Trophoblast cell (in vitro differentiated cells and primary cell): ENCODE measurements at regions not wholly inside any gene's neighbourhood (a gene's known extent, or its start where the extent isn't known, plus 50 kb on each side); places are given as distances from the start of the nearest gene placed in this dataset.

ENCODE experiments used
- DNase-seq, 2 donors: peaks; one replicate each; pipeline ENCODE4 v3.0.0-alpha.2; 2016
- H2AFZ ChIP-seq: 2 replicates; pipeline ENCODE4 v1.6.1; 2013; ENCODE audit warnings: low read length, moderate library complexity, mild to moderate bottlenecking; ENCODE audit not compliant: insufficient read depth, poor library complexity
- H2AK5ac ChIP-seq: 2 replicates; pipeline ENCODE4 v1.6.1; 2013; ENCODE audit warnings: mild to moderate bottlenecking, low read length
- H2BK120ac ChIP-seq: 2 replicates; pipeline ENCODE4 v1.6.1; 2013; ENCODE audit warnings: low read length, mild to moderate bottlenecking, moderate library complexity; ENCODE audit not compliant: insufficient read depth, poor library complexity
- H2BK12ac ChIP-seq: 2 replicates; pipeline ENCODE4 v1.6.1; 2013; ENCODE audit warnings: mild to moderate bottlenecking, low read length, moderate library complexity
- H2BK5ac ChIP-seq: 2 replicates; pipeline ENCODE4 v1.6.1; 2013; ENCODE audit warnings: low read length, low read depth, moderate library complexity, mild to moderate bottlenecking; ENCODE audit not compliant: poor library complexity
- H3K14ac ChIP-seq: 2 replicates; pipeline ENCODE4 v1.6.1; 2013; ENCODE audit warnings: mild to moderate bottlenecking, low read length
- H3K18ac ChIP-seq: 2 replicates; pipeline ENCODE4 v1.6.1; 2013; ENCODE audit warnings: mild to moderate bottlenecking, low read length
- H3K23ac ChIP-seq: 2 replicates; pipeline ENCODE4 v1.6.1; 2013; ENCODE audit warnings: low read length
- H3K27ac ChIP-seq: 2 replicates; pipeline ENCODE4 v1.5.1; 2013; ENCODE audit warnings: low read depth, mild to moderate bottlenecking, inconsistent platforms, low read length, moderate library complexity
- H3K27me3 ChIP-seq: 2 replicates; pipeline ENCODE4 v1.6.1; 2013; ENCODE audit warnings: inconsistent platforms, mild to moderate bottlenecking, low read length, moderate library complexity; ENCODE audit not compliant: insufficient read depth
- H3K36me3 ChIP-seq, 2 experiments: 1 replicate in 1 of 2; 2 replicates in 1 of 2; pipeline ENCODE4 v1.6.1; 2013; ENCODE audit warnings: low read length in 2 of 2, mild to moderate bottlenecking in 2 of 2, moderate library complexity in 1 of 2; ENCODE audit not compliant: insufficient read depth in 2 of 2, control insufficient read depth in 1 of 2
- H3K4ac ChIP-seq: 2 replicates; pipeline ENCODE4 v1.6.1; 2013; ENCODE audit warnings: low read depth, mild to moderate bottlenecking, low read length, moderate library complexity
- H3K4me1 ChIP-seq, 2 experiments: 1 replicate in 1 of 2; 2 replicates in 1 of 2; pipeline ENCODE4 v1.6.1; 2013; ENCODE audit warnings: low read length in 2 of 2, mild to moderate bottlenecking in 2 of 2, moderate library complexity in 1 of 2; ENCODE audit not compliant: insufficient read depth in 2 of 2, control insufficient read depth in 1 of 2
- H3K4me2 ChIP-seq: 2 replicates; pipeline ENCODE4 v1.6.1; 2013; ENCODE audit warnings: inconsistent platforms, mild to moderate bottlenecking, low read length, moderate library complexity
- H3K4me3 ChIP-seq: 2 replicates; pipeline ENCODE4 v1.5.1; 2013; ENCODE audit warnings: mild to moderate bottlenecking, low read depth, low read length, inconsistent platforms
- H3K79me1 ChIP-seq: one replicate; pipeline ENCODE4 v1.6.1; 2013; ENCODE audit warnings: low read length
- H3K79me2 ChIP-seq: 2 replicates; pipeline ENCODE4 v1.6.1; 2013; ENCODE audit warnings: low read length, mild to moderate bottlenecking; ENCODE audit not compliant: control insufficient read depth, insufficient read depth, poor library complexity
- H3K9ac ChIP-seq: 2 replicates; pipeline ENCODE4 v1.6.1; 2013; ENCODE audit warnings: mild to moderate bottlenecking, low read length
- H3K9me3 ChIP-seq: 2 replicates; pipeline ENCODE4 v1.6.1; 2013; ENCODE audit warnings: low read depth, mild to moderate bottlenecking, control low read depth, inconsistent platforms, low read length; ENCODE audit not compliant: insufficient read depth
- H4K12ac ChIP-seq: 2 replicates; pipeline ENCODE4 v1.6.1; 2013; ENCODE audit warnings: low read depth, mild to moderate bottlenecking, low read length, moderate library complexity
- H4K8ac ChIP-seq: 2 replicates; pipeline ENCODE4 v1.6.1; 2013; ENCODE audit warnings: low read depth, mild to moderate bottlenecking, low read length, moderate library complexity
- H4K91ac ChIP-seq: one replicate; pipeline ENCODE4 v1.6.1; 2013; ENCODE audit warnings: low read depth, mild to moderate bottlenecking, low read length, moderate library complexity
- WGBS: extraction: QIAGEN DNeasy Blood & Tissue Kit; methylation state at CpG from one replicate; pipeline ENCODE4 v1.1.7; 2013; ENCODE audit warnings: missing lambda C conversion rate; ENCODE audit not compliant: insufficient read length, insufficient coverage; ENCODE audit errors: extremely low coverage; 5-methylcytosine and 5-hydroxymethylcytosine counted together

- H3K4me1 ChIP-seq, result no peaks in the 10 kb centered on the region
- no CpG with 5 or more reads among the region's 1 CpG for WGBS
Observed at GRCh38 chr3:104561324-104561723, 805.4 kb upstream of the ALCAM start.

GRCh38 chr3:104564045-104564643 lies 802.6 kb upstream of the ALCAM start:
- Histone ChIP-seq H3K4ac (no peak overlapping the region), H4K12ac (no peak overlapping the region), H3K79me1 (no peaks in the 10 kb centered on the region), H3K79me2 (no peaks in the 10 kb centered on the region), H3K4me1 (no peaks in the 10 kb centered on the region), H3K23ac (no peak overlapping the region), H3K27ac (no peak overlapping the region), H3K18ac (no peak overlapping the region), H2BK5ac (no peak overlapping the region), H3K36me3 (no peaks in the 10 kb centered on the region), H3K9me3 (no peaks in the 10 kb centered on the region), H3K27me3 (no peaks in the 10 kb centered on the region), H2AFZ (no peak overlapping the region), H2BK12ac (no peak overlapping the region), H3K4me3 (no peak overlapping the region), H2AK5ac (no peak overlapping the region), H2BK120ac (no peak overlapping the region), H3K9ac (no peak overlapping the region), H4K8ac (no peak overlapping the region), H3K14ac (no peak overlapping the region), H4K91ac (no peak overlapping the region), H3K4me2 (no peak overlapping the region)
- peak in 1 of 2 donors; percentile 63 for DNase-seq
- no CpG with 5 or more reads among the region's 6 CpGs for WGBS

More at GRCh38 chr3:104561324-104561723, 805.4 kb upstream of the ALCAM start:
- Histone ChIP-seq H3K4me2 (no peak overlapping the region), H3K18ac (no peak overlapping the region), H3K79me2 (no peaks in the 10 kb centered on the region), H3K4ac (no peak overlapping the region), H3K79me1 (no peaks in the 10 kb centered on the region), H4K12ac (no peak overlapping the region), H3K9me3 (no peaks in the 10 kb centered on the region), H2AK5ac (no peak overlapping the region), H2BK120ac (no peak overlapping the region), H3K23ac (no peak overlapping the region), H2AFZ (no peak overlapping the region), H3K36me3 (no peaks in the 10 kb centered on the region), H3K4me3 (no peak overlapping the region), H2BK12ac (no peak overlapping the region), H4K91ac (no peak overlapping the region), H3K27me3 (no peaks in the 10 kb centered on the region), H3K27ac (no peak overlapping the region), H4K8ac (no peak overlapping the region), H2BK5ac (no peak overlapping the region), H3K14ac (no peak overlapping the region), H3K9ac (no peak overlapping the region)
- no peak for DNase-seq

- Histone ChIP-seq H2BK5ac (no peak overlapping the region), H3K36me3 (no peaks in the 10 kb centered on the region), H3K18ac (no peak overlapping the region), H2AFZ (no peak overlapping the region), H4K8ac (no peak overlapping the region), H4K91ac (no peak overlapping the region), H3K23ac (no peak overlapping the region), H3K4me3 (no peak overlapping the region), H3K9ac (no peak overlapping the region), H3K4me2 (no peak overlapping the region), H2BK12ac (no peak overlapping the region), H3K14ac (no peak overlapping the region), H3K9me3 (no peaks in the 10 kb centered on the region), H3K4ac (no peak overlapping the region), H3K27me3 (no peaks in the 10 kb centered on the region), H2BK120ac (no peak overlapping the region), H3K27ac (no peak overlapping the region), H3K79me1 (no peaks in the 10 kb centered on the region), H3K79me2 (no peaks in the 10 kb centered on the region), H4K12ac (no peak overlapping the region), H2AK5ac (no peak overlapping the region), H3K4me1 (no peaks in the 10 kb centered on the region)
- DNase-seq, result no peak
Observed at GRCh38 chr3:104566054-104566453, 800.7 kb upstream of the ALCAM start.

- Histone ChIP-seq H3K4me2 (no peak overlapping the region), H3K79me2 (no peaks in the 10 kb centered on the region), H3K23ac (no peak overlapping the region), H3K9me3 (peaks cover 20% of the 10 kb centered on the region), H3K14ac (no peak overlapping the region), H3K27me3 (no peaks in the 10 kb centered on the region), H3K27ac (no peak overlapping the region), H3K4me3 (no peak overlapping the region), H3K36me3 (peaks cover 6 to 8% of the 10 kb centered on the region in 2 experiments), H2BK12ac (no peak overlapping the region), H3K18ac (no peak overlapping the region), H4K8ac (no peak overlapping the region), H2BK5ac (no peak overlapping the region), H3K9ac (no peak overlapping the region), H4K91ac (no peak overlapping the region), H4K12ac (no peak overlapping the region), H3K79me1 (no peaks in the 10 kb centered on the region), H2AFZ (no peak overlapping the region), H2AK5ac (no peak overlapping the region), H3K4ac (no peak overlapping the region), H2BK120ac (no peak overlapping the region), H3K4me1 (no peaks in the 10 kb centered on the region)
- DNase-seq, result no peak
- no CpG with 5 or more reads among the region's 1 CpG for WGBS
Observed at GRCh38 chr3:104575634-104576033, 791.1 kb upstream of the ALCAM start.
